Epithelial cell of proximal tubule (primary cell): ENCODE measurements at regions not wholly inside any gene's neighbourhood (a gene's known extent, or its start where the extent isn't known, plus 50 kb on each side); places are given as distances from the start of the nearest gene placed in this dataset.

ENCODE experiments used
- DNase-seq: peaks from one replicate; pipeline ENCODE4 v3.0.0-alpha.2; 2011; ENCODE audit warnings: low read depth
- H3K4me3 ChIP-seq: 2 replicates; pipeline ENCODE4 v1.5.1; 2011; ENCODE audit warnings: low read depth, mild to moderate bottlenecking, low read length
- CTCF ChIP-seq: conservative IDR thresholded peaks from 2 replicates; pipeline ENCODE4 v1.5.1; 2012; ENCODE audit warnings: low read depth, mild to moderate bottlenecking, low read length

- no peak for TF ChIP-seq CTCF
- no peak overlapping the region for H3K4me3 ChIP-seq
- DNase-seq: no peak
Measured at GRCh38 chr12:45102818-45103217, 51.9 kb upstream of the DBX2 start.

GRCh38 chr12:45105996-45106395 lies 55.1 kb upstream of the DBX2 start:
- no peak overlapping the region for H3K4me3 ChIP-seq
- no peak for DNase-seq
- TF ChIP-seq CTCF: no peak

- no peak overlapping the region for H3K4me3 ChIP-seq
- DNase-seq: no peak
- TF ChIP-seq CTCF: no peak
Measured at GRCh38 chr12:45112306-45112705, 61.4 kb upstream of the DBX2 start.

- DNase-seq: no peak
- no peak overlapping the region for H3K4me3 ChIP-seq
- TF ChIP-seq CTCF: peak; percentile 32
Measured at GRCh38 chr12:45121224-45121623, 70.3 kb upstream of the DBX2 start.

- no peak overlapping the region for H3K4me3 ChIP-seq
- TF ChIP-seq CTCF: peak; percentile 67
- DNase-seq: peak; percentile 6
Measured at GRCh38 chr12:45122768-45123380, 72.0 kb upstream of the DBX2 start.

- no peak for DNase-seq
- TF ChIP-seq CTCF: no peak
- no peak overlapping the region for H3K4me3 ChIP-seq
Measured at GRCh38 chr12:45124485-45125155, 73.7 kb upstream of the DBX2 start.

GRCh38 chr12:45125997-45126396 lies 75.1 kb upstream of the DBX2 start:
- TF ChIP-seq CTCF: no peak
- no peak for DNase-seq
- H3K4me3 ChIP-seq: no peak overlapping the region
